ENCODE measurements at regions not wholly inside any gene's neighbourhood (a gene's known extent, or its start where the extent isn't known, plus 50 kb on each side); places are given as distances from the start of the nearest gene placed in this dataset.

DNA sequence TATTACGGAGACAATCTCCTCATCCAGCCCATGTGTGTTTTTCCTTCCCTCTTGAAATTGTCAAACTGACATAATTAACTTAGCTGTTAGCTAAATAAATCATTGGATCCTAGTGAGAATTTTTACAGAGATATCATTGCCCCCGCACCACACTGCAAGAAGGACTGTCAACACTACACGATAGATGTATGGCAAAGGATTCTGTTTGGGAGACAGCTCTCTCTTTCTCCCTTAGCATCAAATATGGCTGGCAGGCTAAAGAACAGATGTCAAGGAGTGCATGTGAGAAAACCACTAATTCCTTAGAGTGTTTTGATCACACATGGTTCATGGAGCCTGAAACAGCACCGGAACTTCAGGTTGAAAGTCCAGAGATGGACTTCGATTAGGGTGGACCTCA lies 136.8 kb downstream of the KCNA5 start:
- WGBS, result 84% methylated on average over 5 of the region's 5 CpGs
- H3K36me3 ChIP-seq (ENCODE audit: control insufficient read depth in 4 of 4, insufficient read depth in 3 of 4, low read depth in 1 of 4, low read length in 3 of 4), result no peaks in the 10 kb centered on the region
- no peak overlapping the region for H3K4me3 ChIP-seq (ENCODE audit: low read depth in 1 of 3, low read length in 3 of 3)
- no peaks in the 10 kb centered on the region for H3K4me1 ChIP-seq (ENCODE audit: control insufficient read depth in 4 of 4, insufficient read depth in 4 of 4, low read length in 3 of 4)
- H3K9ac ChIP-seq (ENCODE audit: low read depth in 1 of 2, low read length in 2 of 2), result no peak overlapping the region
- no peak for DNase-seq (ENCODE audit: low spot score)
- no peaks in the 10 kb centered on the region for H3K9me3 ChIP-seq (ENCODE audit: control insufficient read depth in 4 of 4, low read length in 3 of 4)
- no peak overlapping the region for H3K27ac ChIP-seq (ENCODE audit: low read depth in 1 of 2, low read length in 2 of 2)
- no peak for TF ChIP-seq HNF4A (conservative IDR thresholded peaks at IDR 0.05)
- TF ChIP-seq NR2F2 (IDR thresholded peaks at IDR 0.05), result no peak
- TF ChIP-seq YY1 (IDR thresholded peaks at IDR 0.05), result no peak
- no peak for TF ChIP-seq FOXA1 (IDR thresholded peaks at IDR 0.05)
- TF ChIP-seq, protein P1, sequence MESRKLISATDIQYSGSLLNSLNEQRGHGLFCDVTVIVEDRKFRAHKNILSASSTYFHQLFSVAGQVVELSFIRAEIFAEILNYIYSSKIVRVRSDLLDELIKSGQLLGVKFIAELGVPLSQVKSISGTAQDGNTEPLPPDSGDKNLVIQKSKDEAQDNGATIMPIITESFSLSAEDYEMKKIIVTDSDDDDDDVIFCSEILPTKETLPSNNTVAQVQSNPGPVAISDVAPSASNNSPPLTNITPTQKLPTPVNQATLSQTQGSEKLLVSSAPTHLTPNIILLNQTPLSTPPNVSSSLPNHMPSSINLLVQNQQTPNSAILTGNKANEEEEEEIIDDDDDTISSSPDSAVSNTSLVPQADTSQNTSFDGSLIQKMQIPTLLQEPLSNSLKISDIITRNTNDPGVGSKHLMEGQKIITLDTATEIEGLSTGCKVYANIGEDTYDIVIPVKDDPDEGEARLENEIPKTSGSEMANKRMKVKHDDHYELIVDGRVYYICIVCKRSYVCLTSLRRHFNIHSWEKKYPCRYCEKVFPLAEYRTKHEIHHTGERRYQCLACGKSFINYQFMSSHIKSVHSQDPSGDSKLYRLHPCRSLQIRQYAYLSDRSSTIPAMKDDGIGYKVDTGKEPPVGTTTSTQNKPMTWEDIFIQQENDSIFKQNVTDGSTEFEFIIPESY (IDR thresholded peaks at IDR 0.05), result no peak
- TF ChIP-seq TAF1 (conservative IDR thresholded peaks at IDR 0.05), result no peak
- TF ChIP-seq, protein P2, sequence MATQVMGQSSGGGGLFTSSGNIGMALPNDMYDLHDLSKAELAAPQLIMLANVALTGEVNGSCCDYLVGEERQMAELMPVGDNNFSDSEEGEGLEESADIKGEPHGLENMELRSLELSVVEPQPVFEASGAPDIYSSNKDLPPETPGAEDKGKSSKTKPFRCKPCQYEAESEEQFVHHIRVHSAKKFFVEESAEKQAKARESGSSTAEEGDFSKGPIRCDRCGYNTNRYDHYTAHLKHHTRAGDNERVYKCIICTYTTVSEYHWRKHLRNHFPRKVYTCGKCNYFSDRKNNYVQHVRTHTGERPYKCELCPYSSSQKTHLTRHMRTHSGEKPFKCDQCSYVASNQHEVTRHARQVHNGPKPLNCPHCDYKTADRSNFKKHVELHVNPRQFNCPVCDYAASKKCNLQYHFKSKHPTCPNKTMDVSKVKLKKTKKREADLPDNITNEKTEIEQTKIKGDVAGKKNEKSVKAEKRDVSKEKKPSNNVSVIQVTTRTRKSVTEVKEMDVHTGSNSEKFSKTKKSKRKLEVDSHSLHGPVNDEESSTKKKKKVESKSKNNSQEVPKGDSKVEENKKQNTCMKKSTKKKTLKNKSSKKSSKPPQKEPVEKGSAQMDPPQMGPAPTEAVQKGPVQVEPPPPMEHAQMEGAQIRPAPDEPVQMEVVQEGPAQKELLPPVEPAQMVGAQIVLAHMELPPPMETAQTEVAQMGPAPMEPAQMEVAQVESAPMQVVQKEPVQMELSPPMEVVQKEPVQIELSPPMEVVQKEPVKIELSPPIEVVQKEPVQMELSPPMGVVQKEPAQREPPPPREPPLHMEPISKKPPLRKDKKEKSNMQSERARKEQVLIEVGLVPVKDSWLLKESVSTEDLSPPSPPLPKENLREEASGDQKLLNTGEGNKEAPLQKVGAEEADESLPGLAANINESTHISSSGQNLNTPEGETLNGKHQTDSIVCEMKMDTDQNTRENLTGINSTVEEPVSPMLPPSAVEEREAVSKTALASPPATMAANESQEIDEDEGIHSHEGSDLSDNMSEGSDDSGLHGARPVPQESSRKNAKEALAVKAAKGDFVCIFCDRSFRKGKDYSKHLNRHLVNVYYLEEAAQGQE (IDR thresholded peaks at IDR 0.05), result no peak
- H3K27me3 ChIP-seq (ENCODE audit: control insufficient read depth in 4 of 4, insufficient read depth in 4 of 4, low read length in 3 of 4), result no peaks in the 10 kb centered on the region

DNA sequence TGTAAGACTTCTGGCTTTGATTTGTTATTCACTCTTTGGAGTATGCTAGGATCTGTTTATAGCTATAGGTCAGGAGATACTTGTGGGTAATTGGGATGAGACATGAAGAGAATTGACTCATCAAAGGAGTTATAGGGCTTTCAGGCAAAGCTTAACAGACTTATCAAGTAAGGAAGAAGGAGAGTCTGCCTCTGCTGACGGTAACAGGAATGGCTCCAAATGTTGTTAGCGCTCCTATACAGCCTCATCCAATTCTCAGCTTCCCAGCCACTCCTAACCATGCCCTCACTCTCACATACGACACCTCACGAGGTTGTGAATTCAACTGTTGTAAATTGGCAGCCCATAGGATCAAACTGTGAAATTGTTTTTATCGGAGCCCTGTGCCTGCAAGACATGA lies 140.5 kb downstream of the KCNA5 start:
- DNase-seq (ENCODE audit: low spot score), result no peak
- WGBS, result 75% methylated on average over 5 of the region's 5 CpGs
- no peaks in the 10 kb centered on the region for H3K27me3 ChIP-seq (ENCODE audit: control insufficient read depth in 4 of 4, insufficient read depth in 4 of 4, low read length in 3 of 4)

DNA sequence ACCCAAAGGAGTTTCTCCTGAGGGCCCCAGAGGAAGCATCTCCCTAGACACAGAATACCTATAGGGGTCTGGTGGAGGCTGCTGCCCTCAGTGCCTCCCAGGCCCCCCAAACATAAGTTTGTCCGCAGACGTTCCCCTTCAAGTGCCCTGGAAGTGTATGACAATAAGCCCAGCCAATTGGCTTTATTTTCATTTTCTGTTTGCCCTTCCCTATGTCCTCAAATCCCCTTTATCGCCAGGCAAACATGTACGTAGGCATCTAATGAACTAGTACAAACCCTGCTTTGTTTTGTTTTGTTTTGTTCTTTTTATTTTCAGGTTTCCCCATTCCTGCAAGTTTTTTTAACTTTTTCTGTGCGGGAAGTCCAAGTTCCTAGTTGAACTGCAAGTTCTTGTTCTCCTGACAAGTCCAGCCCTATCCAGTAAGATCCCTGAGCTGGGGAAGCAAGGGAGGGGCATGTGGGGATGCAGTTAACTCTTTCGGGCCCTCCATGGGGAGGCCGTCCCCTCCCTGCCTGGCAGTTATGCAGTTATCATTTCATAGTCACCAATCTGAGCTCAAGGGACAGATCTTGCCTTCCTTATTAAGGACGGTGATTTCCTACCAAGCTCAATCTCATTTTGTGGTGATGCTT lies 141.9 kb downstream of the KCNA5 start:
- no peak for DNase-seq (ENCODE audit: low spot score)
- no peaks in the 10 kb centered on the region for H3K9me3 ChIP-seq (ENCODE audit: control insufficient read depth in 4 of 4, low read length in 3 of 4)
- H3K9ac ChIP-seq (ENCODE audit: low read depth in 1 of 2, low read length in 2 of 2), result no peak overlapping the region
- TF ChIP-seq NR2F2 (IDR thresholded peaks at IDR 0.05) (no peak), RAD21 (IDR thresholded peaks at IDR 0.05) (no peak), FOXA1 (IDR thresholded peaks at IDR 0.05) (no peak), RXRA (IDR thresholded peaks at IDR 0.05) (no peak), EGR1 (IDR thresholded peaks at IDR 0.05; ENCODE audit: low read depth in 2 of 2) (no peak), GABPA (IDR thresholded peaks at IDR 0.05 in 1 of 2, conservative IDR thresholded peaks at IDR 0.05 in 1 of 2) (no peak), YY1 (IDR thresholded peaks at IDR 0.05) (no peak), JUND (IDR thresholded peaks at IDR 0.05) (no peak), HNF4G (IDR thresholded peaks at IDR 0.05) (no peak), SP1 (IDR thresholded peaks at IDR 0.05) (no peak)
- TF ChIP-seq, protein P1 (IDR thresholded peaks at IDR 0.05), result no peak
- TF ChIP-seq, protein P3, sequence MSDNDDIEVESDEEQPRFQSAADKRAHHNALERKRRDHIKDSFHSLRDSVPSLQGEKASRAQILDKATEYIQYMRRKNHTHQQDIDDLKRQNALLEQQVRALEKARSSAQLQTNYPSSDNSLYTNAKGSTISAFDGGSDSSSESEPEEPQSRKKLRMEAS (IDR thresholded peaks at IDR 0.05), result no peak
- no peak overlapping the region for H3K27ac ChIP-seq (ENCODE audit: low read depth in 1 of 2, low read length in 2 of 2)
- no peaks in the 10 kb centered on the region for H3K27me3 ChIP-seq (ENCODE audit: control insufficient read depth in 4 of 4, insufficient read depth in 4 of 4, low read length in 3 of 4)
- 55% methylated on average over 8 of the region's 8 CpGs for WGBS
- no peak overlapping the region for H3K4me3 ChIP-seq (ENCODE audit: low read depth in 1 of 3, low read length in 3 of 3)
- no peaks in the 10 kb centered on the region for H3K36me3 ChIP-seq (ENCODE audit: control insufficient read depth in 4 of 4, insufficient read depth in 3 of 4, low read depth in 1 of 4, low read length in 3 of 4)
- no peaks in the 10 kb centered on the region for H3K4me1 ChIP-seq (ENCODE audit: control insufficient read depth in 4 of 4, insufficient read depth in 4 of 4, low read length in 3 of 4)

More for the DNA sequence above, 140.5 kb downstream of the KCNA5 start:
- Histone ChIP-seq H3K36me3 (ENCODE audit: control insufficient read depth in 4 of 4, insufficient read depth in 3 of 4, low read depth in 1 of 4, low read length in 3 of 4) (no peaks in the 10 kb centered on the region), H3K4me3 (ENCODE audit: low read depth in 1 of 3, low read length in 3 of 3) (no peak overlapping the region), H3K9ac (ENCODE audit: low read depth in 1 of 2, low read length in 2 of 2) (no peak overlapping the region), H3K9me3 (ENCODE audit: control insufficient read depth in 4 of 4, low read length in 3 of 4) (no peaks in the 10 kb centered on the region), H3K27ac (ENCODE audit: low read depth in 1 of 2, low read length in 2 of 2) (no peak overlapping the region), H3K4me1 (ENCODE audit: control insufficient read depth in 4 of 4, insufficient read depth in 4 of 4, low read length in 3 of 4) (no peaks in the 10 kb centered on the region)
- TF ChIP-seq FOXA2 (IDR thresholded peaks at IDR 0.05), result no peak
- TF ChIP-seq NR2F2 (IDR thresholded peaks at IDR 0.05), result no peak
- TF ChIP-seq, protein P1 (IDR thresholded peaks at IDR 0.05), result no peak
